ENCODE measurements at regions not wholly inside any gene's neighbourhood (a gene's known extent, or its start where the extent isn't known, plus 50 kb on each side); places are given as distances from the start of the nearest gene placed in this dataset.

GRCh38 chrX:121754301-121754700 lies 706.9 kb downstream of the GLUD2 start:
- TF ChIP-seq TAF1 (IDR thresholded peaks at IDR 0.05; ENCODE audit: borderline replicate concordance, insufficient read depth, low read length), result no peak
- TF ChIP-seq FOXP2 (optimal IDR thresholded peaks at IDR 0.05; ENCODE audit: borderline replicate concordance, extremely low read depth, extremely low read length, insufficient read depth), result no peak
- TF ChIP-seq REST (IDR thresholded peaks at IDR 0.05; ENCODE audit: insufficient read depth in 1 of 2, low read depth in 2 of 2, low read length in 2 of 2), result no peak
- TF ChIP-seq SIN3A (IDR thresholded peaks at IDR 0.05; ENCODE audit: borderline replicate concordance, insufficient read depth, low read length), result no peak

GRCh38 chrX:121755541-121755940 lies 708.1 kb downstream of the GLUD2 start:
- TF ChIP-seq TAF1 (IDR thresholded peaks at IDR 0.05; ENCODE audit: borderline replicate concordance, insufficient read depth, low read length) (no peak), POLR2AphosphoS5 (IDR thresholded peaks at IDR 0.05; ENCODE audit: low read depth, low read length) (no peak), REST (IDR thresholded peaks at IDR 0.05; ENCODE audit: insufficient read depth in 1 of 2, low read depth in 2 of 2, low read length in 2 of 2) (no peak), FOXP2 (optimal IDR thresholded peaks at IDR 0.05; ENCODE audit: borderline replicate concordance, extremely low read depth, extremely low read length, insufficient read depth) (no peak), SIN3A (IDR thresholded peaks at IDR 0.05; ENCODE audit: borderline replicate concordance, insufficient read depth, low read length) (no peak)

GRCh38 chrX:121761845-121762244 lies 714.4 kb downstream of the GLUD2 start:
- no peak for TF ChIP-seq POLR2AphosphoS5 (IDR thresholded peaks at IDR 0.05; ENCODE audit: low read depth, low read length)
- no peak for TF ChIP-seq SIN3A (IDR thresholded peaks at IDR 0.05; ENCODE audit: borderline replicate concordance, insufficient read depth, low read length)
- no peak for TF ChIP-seq FOXP2 (optimal IDR thresholded peaks at IDR 0.05; ENCODE audit: borderline replicate concordance, extremely low read depth, extremely low read length, insufficient read depth)
- TF ChIP-seq REST (IDR thresholded peaks at IDR 0.05; ENCODE audit: insufficient read depth in 1 of 2, low read depth in 2 of 2, low read length in 2 of 2), result no peak
- TF ChIP-seq TAF1 (IDR thresholded peaks at IDR 0.05; ENCODE audit: borderline replicate concordance, insufficient read depth, low read length), result no peak

- TF ChIP-seq TAF1 (IDR thresholded peaks at IDR 0.05; ENCODE audit: borderline replicate concordance, insufficient read depth, low read length) (no peak), POLR2AphosphoS5 (IDR thresholded peaks at IDR 0.05; ENCODE audit: low read depth, low read length) (no peak), FOXP2 (optimal IDR thresholded peaks at IDR 0.05; ENCODE audit: borderline replicate concordance, extremely low read depth, extremely low read length, insufficient read depth) (no peak), SIN3A (IDR thresholded peaks at IDR 0.05; ENCODE audit: borderline replicate concordance, insufficient read depth, low read length) (no peak), REST (IDR thresholded peaks at IDR 0.05; ENCODE audit: insufficient read depth in 1 of 2, low read depth in 2 of 2, low read length in 2 of 2) (no peak)
Observed at GRCh38 chrX:121763671-121764070, 716.3 kb downstream of the GLUD2 start.

GRCh38 chrX:121781991-121782390 lies 734.6 kb downstream of the GLUD2 start:
- TF ChIP-seq POLR2AphosphoS5 (IDR thresholded peaks at IDR 0.05; ENCODE audit: low read depth, low read length) (no peak), SIN3A (IDR thresholded peaks at IDR 0.05; ENCODE audit: borderline replicate concordance, insufficient read depth, low read length) (no peak), TAF1 (IDR thresholded peaks at IDR 0.05; ENCODE audit: borderline replicate concordance, insufficient read depth, low read length) (no peak), REST (IDR thresholded peaks at IDR 0.05; ENCODE audit: insufficient read depth in 1 of 2, low read depth in 2 of 2, low read length in 2 of 2) (no peak), FOXP2 (optimal IDR thresholded peaks at IDR 0.05; ENCODE audit: borderline replicate concordance, extremely low read depth, extremely low read length, insufficient read depth) (no peak)

All from PFSK-1 (cell line).